ENCODE measurements at regions not wholly inside any gene's neighbourhood (a gene's known extent, or its start where the extent isn't known, plus 50 kb on each side); places are given as distances from the start of the nearest gene placed in this dataset.

- no peaks in the 10 kb centered on the region for H3K36me3 ChIP-seq (ENCODE audit: insufficient read depth in 1 of 2, low read depth in 1 of 2)
- DNase-seq (no peak), ATAC-seq (no peak)
- H3K27ac ChIP-seq: no peak overlapping the region
- 62 to 64% (median 62%) methylated on average over 4 of the region's 4 CpGs for WGBS, 3 donors
- no peaks in the 10 kb centered on the region for H3K4me1 ChIP-seq
- TF ChIP-seq CTCF (IDR thresholded peaks at IDR 0.05): no peak
- no peaks in the 10 kb centered on the region for H3K27me3 ChIP-seq (ENCODE audit: insufficient read depth in 3 of 3, low read length in 2 of 3)
- H3K4me3 ChIP-seq: no peak overlapping the region
- no peaks in the 10 kb centered on the region for H3K9me3 ChIP-seq
- intact Hi-C loops (cut with DNase I): no loop called here
Observed at GRCh38 chr6:147808640-147809039, 300.1 kb downstream of the SAMD5 start.

- Histone ChIP-seq H3K9me3 (no peaks in the 10 kb centered on the region), H3K4me1 (no peaks in the 10 kb centered on the region), H3K27ac (no peak overlapping the region), H3K36me3 (ENCODE audit: insufficient read depth in 1 of 2, low read depth in 1 of 2) (no peaks in the 10 kb centered on the region), H3K27me3 (ENCODE audit: insufficient read depth in 3 of 3, low read length in 2 of 3) (no peaks in the 10 kb centered on the region), H3K4me3 (no peak overlapping the region)
- DNase-seq (no peak), ATAC-seq (no peak)
- WGBS, 3 donors: 72 to 82% (median 75%) methylated on average over 6 of the region's 6 CpGs
- no peak for TF ChIP-seq CTCF (IDR thresholded peaks at IDR 0.05)
- intact Hi-C loops (cut with DNase I): no loop called here
Observed at GRCh38 chr6:147811913-147812629, 303.6 kb downstream of the SAMD5 start.

- Histone ChIP-seq H3K4me1 (no peaks in the 10 kb centered on the region), H3K9me3 (no peaks in the 10 kb centered on the region), H3K4me3 (no peak overlapping the region), H3K27ac (no peak overlapping the region), H3K27me3 (ENCODE audit: insufficient read depth in 3 of 3, low read length in 2 of 3) (no peaks in the 10 kb centered on the region), H3K36me3 (ENCODE audit: insufficient read depth in 1 of 2, low read depth in 1 of 2) (no peaks in the 10 kb centered on the region)
- WGBS, 3 donors: 52 to 76% (median 55%) methylated on average over 4 of the region's 4 CpGs
- intact Hi-C loops (cut with DNase I): no loop called here
- no peak for ATAC-seq
- no peak for TF ChIP-seq CTCF (IDR thresholded peaks at IDR 0.05)
- no peak for DNase-seq
Observed at GRCh38 chr6:147817042-147817689, 308.7 kb downstream of the SAMD5 start.

GRCh38 chr6:147820520-147820919 is 312.0 kb downstream of the SAMD5 start:
- H3K36me3 ChIP-seq (ENCODE audit: insufficient read depth in 1 of 2, low read depth in 1 of 2): no peaks in the 10 kb centered on the region
- TF ChIP-seq CTCF (IDR thresholded peaks at IDR 0.05): no peak
- WGBS, 3 donors: 76 to 79% (median 79%) methylated on average over 6 of the region's 6 CpGs

More at GRCh38 chr6:147820520-147820919, 312.0 kb downstream of the SAMD5 start:
- H3K4me1 ChIP-seq: no peaks in the 10 kb centered on the region
- no peak for DNase-seq
- no peak overlapping the region for H3K4me3 ChIP-seq
- H3K27me3 ChIP-seq (ENCODE audit: insufficient read depth in 3 of 3, low read length in 2 of 3): no peaks in the 10 kb centered on the region
- intact Hi-C loops (cut with DNase I): no loop called here
- H3K27ac ChIP-seq: no peak overlapping the region
- ATAC-seq: no peak
- no peaks in the 10 kb centered on the region for H3K9me3 ChIP-seq
